HG03108 (cell line): ENCODE measurements at regions not wholly inside any gene's neighbourhood (a gene's known extent, or its start where the extent isn't known, plus 50 kb on each side); places are given as distances from the start of the nearest gene placed in this dataset.
"Not testable (repeated sequence)": the region's sequence is repeated elsewhere in the genome, so short reads cannot be mapped to it uniquely, and the experiment has no call there.

ENCODE experiments used
- ATAC-seq: cut with Tn5 transposase; IDR thresholded peaks from one replicate; pipeline ENCODE4 v1.9.1; 2021; ENCODE audit warnings: moderate library complexity; ENCODE audit not compliant: unreplicated experiment

GRCh38 chr21:24423546-24423945, 1183.7 kb downstream of the MRPL39 start:
- no peak for ATAC-seq

GRCh38 chr21:24420689-24421088, 1186.6 kb downstream of the MRPL39 start:
- peak; percentile 71 for ATAC-seq

- ATAC-seq = not testable (repeated sequence)
Measured at GRCh38 chr21:24419641-24420040, 1187.6 kb downstream of the MRPL39 start.

GRCh38 chr21:24418671-24419070, 1188.6 kb downstream of the MRPL39 start:
- ATAC-seq = no peak

GRCh38 chr21:24411429-24411828, 1195.9 kb downstream of the MRPL39 start:
- ATAC-seq = no peak

GRCh38 chr21:24403221-24403620, 1204.1 kb downstream of the MRPL39 start:
- no peak for ATAC-seq

GRCh38 chr21:24395320-24395923, 1211.9 kb downstream of the MRPL39 start:
- no peak for ATAC-seq

GRCh38 chr21:24375201-24375600, 1232.1 kb downstream of the MRPL39 start:
- no peak for ATAC-seq

GRCh38 chr21:24372506-24372905, 1234.8 kb downstream of the MRPL39 start:
- no peak for ATAC-seq

- ATAC-seq = no peak
Measured at GRCh38 chr21:24369746-24370145, 1237.5 kb downstream of the MRPL39 start.

GRCh38 chr21:24369278-24369677, 1238.0 kb downstream of the MRPL39 start:
- ATAC-seq = no peak

GRCh38 chr21:24367936-24368335, 1239.3 kb downstream of the MRPL39 start:
- no peak for ATAC-seq

GRCh38 chr21:24353492-24353891, 1253.8 kb downstream of the MRPL39 start:
- ATAC-seq = no peak

GRCh38 chr21:24339406-24339805, 1267.9 kb downstream of the MRPL39 start:
- ATAC-seq = no peak

GRCh38 chr21:24336491-24336890, 1270.8 kb downstream of the MRPL39 start:
- ATAC-seq = no peak

GRCh38 chr21:24323536-24323935, 1283.7 kb downstream of the MRPL39 start:
- ATAC-seq = no peak

- ATAC-seq = no peak
Measured at GRCh38 chr21:24316277-24316922, 1290.9 kb downstream of the MRPL39 start.

GRCh38 chr21:24310788-24311187, 1296.5 kb downstream of the MRPL39 start:
- ATAC-seq = no peak

- ATAC-seq = no peak
Measured at GRCh38 chr21:24308183-24308582, 1299.1 kb downstream of the MRPL39 start.

GRCh38 chr21:24302400-24302799, 1304.9 kb downstream of the MRPL39 start:
- no peak for ATAC-seq

- no peak for ATAC-seq
Measured at GRCh38 chr21:24298040-24298439, 1309.2 kb downstream of the MRPL39 start.

GRCh38 chr21:24294171-24294570, 1313.1 kb downstream of the MRPL39 start:
- no peak for ATAC-seq
